Smooth muscle cell (in vitro differentiated cells): ENCODE measurements at regions not wholly inside any gene's neighbourhood (a gene's known extent, or its start where the extent isn't known, plus 50 kb on each side); places are given as distances from the start of the nearest gene placed in this dataset.

ENCODE experiments used
- DNase-seq: peaks from one replicate; lab custom pipeline; 2025; ENCODE audit not compliant: unreplicated experiment; lab: John Stamatoyannopoulos, UW
- H2AFZ ChIP-seq: fragments of 200-600 bp; sonication (generic); 2 replicates; pipeline ENCODE4 v1.6.0; 2016; ENCODE audit warnings: antibody characterized with exemption, low read depth, mild to moderate bottlenecking
- H3F3A ChIP-seq: fragments of 200-600 bp; sonication (generic); 2 replicates; pipeline ENCODE4 v1.6.0; 2017; ENCODE audit warnings: antibody characterized with exemption, low read depth
- H3K27ac ChIP-seq: fragments of 200-600 bp; sonication (generic); 2 replicates; pipeline ENCODE4 v1.5.1; 2016; ENCODE audit warnings: low read depth, mild to moderate bottlenecking
- H3K27me3 ChIP-seq: fragments of 200-600 bp; sonication (generic); 2 replicates; pipeline ENCODE4 v1.6.1; 2016; ENCODE audit warnings: low read depth, mild to moderate bottlenecking
- H3K36me3 ChIP-seq: fragments of 200-600 bp; sonication (generic); 2 replicates; pipeline ENCODE4 v1.5.1; 2016; ENCODE audit warnings: low read depth
- H3K4me1 ChIP-seq: fragments of 200-600 bp; sonication (generic); 2 replicates; pipeline ENCODE4 v1.5.1; 2016; ENCODE audit warnings: low read depth
- H3K4me2 ChIP-seq: fragments of 200-600 bp; sonication (generic); 2 replicates; pipeline ENCODE4 v1.6.0; 2016; ENCODE audit warnings: mild to moderate bottlenecking
- H3K4me3 ChIP-seq: fragments of 200-600 bp; sonication (generic); 2 replicates; pipeline ENCODE4 v1.5.1; 2016; ENCODE audit warnings: mild to moderate bottlenecking
- H3K79me2 ChIP-seq: fragments of 200-600 bp; sonication (generic); 2 replicates; pipeline ENCODE4 v1.6.0; 2016; ENCODE audit warnings: low read depth, mild to moderate bottlenecking
- H3K9ac ChIP-seq: fragments of 200-600 bp; sonication (generic); 2 replicates; pipeline ENCODE4 v1.6.0; 2016; ENCODE audit warnings: low read depth
- H3K9me3 ChIP-seq: fragments of 200-600 bp; sonication (generic); replicated peaks from 2 replicates; pipeline ENCODE4 v1.5.1; 2016; ENCODE audit warnings: low read depth
- H4K20me1 ChIP-seq: fragments of 200-600 bp; sonication (generic); 2 replicates; pipeline ENCODE4 v1.6.0; 2016; ENCODE audit warnings: low read depth
- WGBS: methylation state at CpG from one replicate; pipeline ENCODE4 v1.1.7; 2016; ENCODE audit warnings: low lambda C conversion rate; 5-methylcytosine and 5-hydroxymethylcytosine counted together
- TF ChIP-seq, protein P1 (sequence below): fragments of 200-600 bp; sonication (generic); IDR thresholded peaks from 2 replicates; pipeline ENCODE4 v1.5.1; 2017; ENCODE audit warnings: borderline replicate concordance, mild to moderate bottlenecking, antibody characterized with exemption; ENCODE audit not compliant: insufficient read depth, poor library complexity, severe bottlenecking

DNA sequence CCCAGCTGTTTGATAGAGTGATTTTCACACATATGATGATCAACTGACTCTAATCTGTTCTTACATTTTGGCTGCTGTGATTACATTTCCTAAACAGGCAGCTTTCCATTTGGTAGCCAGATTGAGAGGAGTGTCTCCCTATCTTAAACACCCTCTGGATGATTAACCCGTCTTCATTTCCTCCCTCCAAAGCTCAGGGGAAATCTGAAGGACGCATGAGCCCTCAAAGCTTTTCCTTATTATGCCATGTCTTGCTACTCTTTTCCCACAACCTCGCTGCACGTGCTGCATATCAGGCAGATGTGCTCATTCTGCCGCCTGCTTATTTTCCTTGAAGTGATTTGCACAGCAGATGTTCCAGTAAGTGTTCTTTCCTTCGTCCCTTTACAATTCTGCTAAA is 837.4 kb downstream of the LRRTM4 start:
- no peaks in the 10 kb centered on the region for H3F3A ChIP-seq
- H3K4me1 ChIP-seq: no peaks in the 10 kb centered on the region
- 26% methylated on average over 6 of the region's 6 CpGs for WGBS
- H3K79me2 ChIP-seq: no peaks in the 10 kb centered on the region
- no peaks in the 10 kb centered on the region for H3K9me3 ChIP-seq
- H3K27me3 ChIP-seq: no peaks in the 10 kb centered on the region
- H2AFZ ChIP-seq: peak overlapping the region; percentile 46
- TF ChIP-seq, protein P1, sequence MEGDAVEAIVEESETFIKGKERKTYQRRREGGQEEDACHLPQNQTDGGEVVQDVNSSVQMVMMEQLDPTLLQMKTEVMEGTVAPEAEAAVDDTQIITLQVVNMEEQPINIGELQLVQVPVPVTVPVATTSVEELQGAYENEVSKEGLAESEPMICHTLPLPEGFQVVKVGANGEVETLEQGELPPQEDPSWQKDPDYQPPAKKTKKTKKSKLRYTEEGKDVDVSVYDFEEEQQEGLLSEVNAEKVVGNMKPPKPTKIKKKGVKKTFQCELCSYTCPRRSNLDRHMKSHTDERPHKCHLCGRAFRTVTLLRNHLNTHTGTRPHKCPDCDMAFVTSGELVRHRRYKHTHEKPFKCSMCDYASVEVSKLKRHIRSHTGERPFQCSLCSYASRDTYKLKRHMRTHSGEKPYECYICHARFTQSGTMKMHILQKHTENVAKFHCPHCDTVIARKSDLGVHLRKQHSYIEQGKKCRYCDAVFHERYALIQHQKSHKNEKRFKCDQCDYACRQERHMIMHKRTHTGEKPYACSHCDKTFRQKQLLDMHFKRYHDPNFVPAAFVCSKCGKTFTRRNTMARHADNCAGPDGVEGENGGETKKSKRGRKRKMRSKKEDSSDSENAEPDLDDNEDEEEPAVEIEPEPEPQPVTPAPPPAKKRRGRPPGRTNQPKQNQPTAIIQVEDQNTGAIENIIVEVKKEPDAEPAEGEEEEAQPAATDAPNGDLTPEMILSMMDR: no peak
- no peaks in the 10 kb centered on the region for H4K20me1 ChIP-seq
- no peak overlapping the region for H3K9ac ChIP-seq
- H3K27ac ChIP-seq: no peak overlapping the region
- H3K36me3 ChIP-seq: no peaks in the 10 kb centered on the region
- H3K4me3 ChIP-seq: no peak overlapping the region
- H3K4me2 ChIP-seq: peak overlapping the region; percentile 15
- DNase-seq: no peak

- Histone ChIP-seq H3K4me2 (no peak overlapping the region), H3K4me1 (no peaks in the 10 kb centered on the region), H3K27me3 (no peaks in the 10 kb centered on the region), H3K27ac (no peak overlapping the region), H3K79me2 (no peaks in the 10 kb centered on the region), H3K9me3 (no peaks in the 10 kb centered on the region), H3K9ac (no peak overlapping the region), H3K4me3 (no peak overlapping the region), H3K36me3 (no peaks in the 10 kb centered on the region), H4K20me1 (no peaks in the 10 kb centered on the region), H3F3A (no peaks in the 10 kb centered on the region), H2AFZ (no peak overlapping the region)
- WGBS: 76% methylated on average over 1 of the region's 1 CpG
- TF ChIP-seq, protein P1: no peak
- DNase-seq: no peak
Measured at GRCh38 chr2:76679025-76679396, 843.2 kb downstream of the LRRTM4 start.

GRCh38 chr2:76678383-76679024 is 843.7 kb downstream of the LRRTM4 start:
- no peaks in the 10 kb centered on the region for H3F3A ChIP-seq
- TF ChIP-seq, protein P1: no peak
- no peak overlapping the region for H3K9ac ChIP-seq
- H3K4me3 ChIP-seq: no peak overlapping the region
- H3K27ac ChIP-seq: no peak overlapping the region
- DNase-seq: no peak
- no peaks in the 10 kb centered on the region for H3K36me3 ChIP-seq
- no peaks in the 10 kb centered on the region for H3K9me3 ChIP-seq
- H2AFZ ChIP-seq: no peak overlapping the region
- H3K4me2 ChIP-seq: no peak overlapping the region
- H4K20me1 ChIP-seq: no peaks in the 10 kb centered on the region
- no peaks in the 10 kb centered on the region for H3K4me1 ChIP-seq
- no peaks in the 10 kb centered on the region for H3K27me3 ChIP-seq
- 61% methylated on average over 3 of the region's 3 CpGs for WGBS
- H3K79me2 ChIP-seq: no peaks in the 10 kb centered on the region

DNA sequence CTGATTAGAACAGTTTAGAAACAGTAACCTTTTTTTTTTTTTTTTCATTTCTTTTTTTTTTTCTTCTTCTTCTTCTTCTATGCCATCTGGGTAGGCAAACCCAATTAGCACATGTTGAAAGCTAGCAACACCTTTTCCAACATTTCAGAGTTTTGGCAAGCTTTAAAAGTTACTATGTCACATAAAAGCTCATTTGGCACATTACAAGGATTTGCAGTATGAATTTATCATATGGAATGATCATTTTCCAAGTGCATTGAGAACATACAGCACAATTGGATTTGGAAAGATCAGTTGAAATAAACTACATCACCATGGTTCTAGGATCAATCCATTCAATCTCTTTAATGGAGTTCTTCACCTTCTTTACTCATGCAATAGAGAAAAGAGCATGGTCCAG is 847.0 kb downstream of the LRRTM4 start:
- Histone ChIP-seq H3K79me2 (no peaks in the 10 kb centered on the region), H3F3A (no peaks in the 10 kb centered on the region), H3K4me3 (no peak overlapping the region), H2AFZ (no peak overlapping the region), H3K36me3 (no peaks in the 10 kb centered on the region), H4K20me1 (no peaks in the 10 kb centered on the region), H3K9ac (no peak overlapping the region), H3K27me3 (no peaks in the 10 kb centered on the region), H3K4me1 (no peaks in the 10 kb centered on the region), H3K4me2 (no peak overlapping the region), H3K27ac (no peak overlapping the region), H3K9me3 (no peaks in the 10 kb centered on the region)
- no peak for DNase-seq
- TF ChIP-seq, protein P1: no peak
